GM12891 (cell line): ENCODE measurements at regions not wholly inside any gene's neighbourhood (a gene's known extent, or its start where the extent isn't known, plus 50 kb on each side); places are given as distances from the start of the nearest gene placed in this dataset.

Experiments
- PAX5 ChIP-seq: IDR thresholded peaks from 2 replicates; pipeline ENCODE4 v1.6.1; 2011; ENCODE audit warnings: low read length, moderate library complexity, mild to moderate bottlenecking; ENCODE audit not compliant: insufficient read depth, severe bottlenecking
- POLR2A ChIP-seq: IDR thresholded peaks from 2 replicates; pipeline ENCODE4 v1.6.1; 2011; ENCODE audit warnings: low read depth, low read length, control low read depth
- POLR2AphosphoS5 ChIP-seq: IDR thresholded peaks from 2 replicates; pipeline ENCODE4 v1.6.1; 2011; ENCODE audit warnings: low read depth, low read length, control low read depth
- POU2F2 ChIP-seq: IDR thresholded peaks from 2 replicates; pipeline ENCODE4 v1.6.1; 2011; ENCODE audit warnings: low read depth, mild to moderate bottlenecking, control low read depth, low read length, moderate library complexity
- TAF1 ChIP-seq: IDR thresholded peaks from 2 replicates; pipeline ENCODE4 v1.6.1; 2011; ENCODE audit warnings: low read depth, low read length, control low read depth

GRCh38 chr7:152492952-152493351 lies 57.1 kb upstream of the KMT2C start:
- TF ChIP-seq POLR2AphosphoS5 (no peak), POLR2A (no peak), TAF1 (no peak), PAX5 (no peak), POU2F2 (no peak)
